Panc1 (cell line): ENCODE measurements at regions not wholly inside any gene's neighbourhood (a gene's known extent, or its start where the extent isn't known, plus 50 kb on each side); places are given as distances from the start of the nearest gene placed in this dataset.

ENCODE experiments used
- ATAC-seq: fragments of 200-7000 bp; cut with Tn5 transposase; 2 replicates; pipeline ENCODE4 v1.9.1; 2020; ENCODE audit warnings: mild to moderate bottlenecking, moderate library complexity
- BruUV-seq: library from RNA; stranded (reverse); fragments of 400-500 nt; replicated peaks from 2 replicates; lab custom pipeline; 2021; lab: Mats Ljungman, UMichigan
- CTCF ChIA-PET: fragments of 300-600 bp; sonication (Branson Sonifier 250); formaldehyde crosslinking; loops from one replicate; lab custom pipeline; 2022; ENCODE audit warnings: antibody characterized with exemption; lab: Charles Lee
- POLR2A ChIA-PET: fragments of 300-600 bp; sonication (Branson Sonifier 250); formaldehyde crosslinking; loops from one replicate; lab custom pipeline; 2022; ENCODE audit warnings: antibody characterized with exemption; lab: Charles Lee
- DNase-seq: peaks from one replicate; pipeline ENCODE4 v3.0.0-alpha.2; 2010; ENCODE audit warnings: low read depth, low spot score
- H3K27ac ChIP-seq: 2 replicates; pipeline ENCODE4 v1.5.1; 2011; ENCODE audit warnings: mild to moderate bottlenecking, low read length, inconsistent platforms
- H3K27me3 ChIP-seq: fragments of 200-500 bp; sonication (Bioruptor generic); 2 replicates; pipeline ENCODE4 v1.6.0; 2014; ENCODE audit warnings: low read length, inconsistent platforms; ENCODE audit not compliant: control insufficient read depth, insufficient read depth
- H3K36me3 ChIP-seq: fragments of 200-500 bp; sonication (Bioruptor generic); 2 replicates; pipeline ENCODE4 v1.5.1; 2014; ENCODE audit warnings: inconsistent platforms, mild to moderate bottlenecking, low read length, moderate library complexity; ENCODE audit not compliant: control insufficient read depth, insufficient read depth
- H3K4me1 ChIP-seq: 2 replicates; pipeline ENCODE4 v1.5.1; 2011; ENCODE audit warnings: inconsistent platforms, mild to moderate bottlenecking, low read length, moderate library complexity; ENCODE audit not compliant: control insufficient read depth, insufficient read depth
- H3K4me3 ChIP-seq, 2 experiments: 2 replicates each; pipeline ENCODE4 v1.5.1; 2011 to 2012; ENCODE audit warnings: low read depth in 2 of 2, low read length in 2 of 2, mild to moderate bottlenecking in 2 of 2, inconsistent platforms in 1 of 2, moderate library complexity in 1 of 2
- H3K9me3 ChIP-seq: fragments of 200-500 bp; sonication (Bioruptor generic); 2 replicates; pipeline ENCODE4 v1.5.1; 2014; ENCODE audit warnings: low read depth, mild to moderate bottlenecking, inconsistent platforms, low read length, moderate library complexity; ENCODE audit not compliant: control insufficient read depth, insufficient read depth
- POLR2AphosphoS5 ChIP-seq: IDR thresholded peaks from 2 replicates; pipeline ENCODE4 v1.6.1; 2012; ENCODE audit warnings: mild to moderate bottlenecking, low read depth, low read length, moderate library complexity
- SIN3A ChIP-seq: IDR thresholded peaks from 2 replicates; pipeline ENCODE4 v1.6.1; 2012; ENCODE audit warnings: low read depth, mild to moderate bottlenecking, low read length, moderate library complexity, borderline replicate concordance; ENCODE audit not compliant: insufficient read depth
- TCF7L2 ChIP-seq: IDR thresholded peaks from 2 replicates; pipeline ENCODE4 v1.6.1; 2011; ENCODE audit warnings: mild to moderate bottlenecking, low read depth, low read length, inconsistent platforms
- in situ Hi-C: cut with HindIII; loops from 2 replicates; pipeline ENCODE4 v1.10.0; 2016; ENCODE audit warnings: low sequenced_read_pairs, low pct_unique_long_range_greater_than_20kb
- intact Hi-C: fragments of 100-400 bp; cut with micrococcal nuclease; formaldehyde crosslinking; loops from one replicate; pipeline ENCODE4 v1.10.0; 2022; ENCODE audit not compliant: unreplicated experiment
- TF ChIP-seq, protein P1 (sequence below), 2 experiments: IDR thresholded peaks; 2 replicates each; pipeline ENCODE4 v1.6.1; 2011 to 2012; ENCODE audit warnings: low read depth in 2 of 2, control low read depth in 1 of 2, low read length in 1 of 2, mild to moderate bottlenecking in 1 of 2, moderate library complexity in 1 of 2; ENCODE audit not compliant: insufficient read depth in 1 of 2
- TF ChIP-seq, protein P2 (sequence below): fragments of 450-650 bp; IDR thresholded peaks from 2 replicates; pipeline ENCODE4 v1.5.1; 2017; ENCODE audit warnings: mild to moderate bottlenecking

DNA sequence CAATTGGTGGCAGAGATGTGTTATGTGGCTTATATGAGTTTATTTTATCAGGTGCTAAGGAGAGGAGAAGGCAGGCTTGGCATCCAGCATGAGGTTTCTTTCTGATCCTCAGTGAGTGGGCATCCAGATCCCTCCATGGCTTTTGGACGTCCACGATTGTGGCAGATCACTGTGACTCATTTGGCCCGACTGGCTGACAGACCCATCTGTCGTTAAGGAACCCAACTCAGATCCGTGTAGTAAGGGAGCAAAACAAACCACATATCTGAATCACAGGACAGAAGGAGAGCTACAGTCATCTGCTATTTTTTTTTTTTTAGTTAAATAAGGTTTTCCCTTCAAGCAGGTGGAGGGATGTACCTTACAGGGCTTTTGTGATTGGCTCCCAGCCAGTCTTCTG lies 197.0 kb upstream of the KCNH8 start:
- no peak for DNase-seq
- intact Hi-C loops (no loop called here), in situ Hi-C loops (no loop called here)
- H3K36me3 ChIP-seq = no peaks in the 10 kb centered on the region; the same call in 1 of the 2 replicates
- POLR2A ChIA-PET = no interaction called here
- H3K9me3 ChIP-seq = no peaks in the 10 kb centered on the region
- no peaks in the 10 kb centered on the region for H3K27me3 ChIP-seq
- no peaks in the 10 kb centered on the region for H3K4me1 ChIP-seq
- CTCF ChIA-PET = no interaction called here
- no peak overlapping the region for H3K27ac ChIP-seq
- BruUV-seq = no TSS peak
- ATAC-seq = no peak
- no peak overlapping the region for H3K4me3 ChIP-seq
- TF ChIP-seq, protein P1, sequence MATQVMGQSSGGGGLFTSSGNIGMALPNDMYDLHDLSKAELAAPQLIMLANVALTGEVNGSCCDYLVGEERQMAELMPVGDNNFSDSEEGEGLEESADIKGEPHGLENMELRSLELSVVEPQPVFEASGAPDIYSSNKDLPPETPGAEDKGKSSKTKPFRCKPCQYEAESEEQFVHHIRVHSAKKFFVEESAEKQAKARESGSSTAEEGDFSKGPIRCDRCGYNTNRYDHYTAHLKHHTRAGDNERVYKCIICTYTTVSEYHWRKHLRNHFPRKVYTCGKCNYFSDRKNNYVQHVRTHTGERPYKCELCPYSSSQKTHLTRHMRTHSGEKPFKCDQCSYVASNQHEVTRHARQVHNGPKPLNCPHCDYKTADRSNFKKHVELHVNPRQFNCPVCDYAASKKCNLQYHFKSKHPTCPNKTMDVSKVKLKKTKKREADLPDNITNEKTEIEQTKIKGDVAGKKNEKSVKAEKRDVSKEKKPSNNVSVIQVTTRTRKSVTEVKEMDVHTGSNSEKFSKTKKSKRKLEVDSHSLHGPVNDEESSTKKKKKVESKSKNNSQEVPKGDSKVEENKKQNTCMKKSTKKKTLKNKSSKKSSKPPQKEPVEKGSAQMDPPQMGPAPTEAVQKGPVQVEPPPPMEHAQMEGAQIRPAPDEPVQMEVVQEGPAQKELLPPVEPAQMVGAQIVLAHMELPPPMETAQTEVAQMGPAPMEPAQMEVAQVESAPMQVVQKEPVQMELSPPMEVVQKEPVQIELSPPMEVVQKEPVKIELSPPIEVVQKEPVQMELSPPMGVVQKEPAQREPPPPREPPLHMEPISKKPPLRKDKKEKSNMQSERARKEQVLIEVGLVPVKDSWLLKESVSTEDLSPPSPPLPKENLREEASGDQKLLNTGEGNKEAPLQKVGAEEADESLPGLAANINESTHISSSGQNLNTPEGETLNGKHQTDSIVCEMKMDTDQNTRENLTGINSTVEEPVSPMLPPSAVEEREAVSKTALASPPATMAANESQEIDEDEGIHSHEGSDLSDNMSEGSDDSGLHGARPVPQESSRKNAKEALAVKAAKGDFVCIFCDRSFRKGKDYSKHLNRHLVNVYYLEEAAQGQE (IDR thresholded peaks at IDR 0.05; ENCODE audit: insufficient read depth in 1 of 2, low read depth in 2 of 2, low read length in 1 of 2) = no peak
- TF ChIP-seq TCF7L2 (no peak), SIN3A (no peak), POLR2AphosphoS5 (no peak)
- TF ChIP-seq, protein P2, sequence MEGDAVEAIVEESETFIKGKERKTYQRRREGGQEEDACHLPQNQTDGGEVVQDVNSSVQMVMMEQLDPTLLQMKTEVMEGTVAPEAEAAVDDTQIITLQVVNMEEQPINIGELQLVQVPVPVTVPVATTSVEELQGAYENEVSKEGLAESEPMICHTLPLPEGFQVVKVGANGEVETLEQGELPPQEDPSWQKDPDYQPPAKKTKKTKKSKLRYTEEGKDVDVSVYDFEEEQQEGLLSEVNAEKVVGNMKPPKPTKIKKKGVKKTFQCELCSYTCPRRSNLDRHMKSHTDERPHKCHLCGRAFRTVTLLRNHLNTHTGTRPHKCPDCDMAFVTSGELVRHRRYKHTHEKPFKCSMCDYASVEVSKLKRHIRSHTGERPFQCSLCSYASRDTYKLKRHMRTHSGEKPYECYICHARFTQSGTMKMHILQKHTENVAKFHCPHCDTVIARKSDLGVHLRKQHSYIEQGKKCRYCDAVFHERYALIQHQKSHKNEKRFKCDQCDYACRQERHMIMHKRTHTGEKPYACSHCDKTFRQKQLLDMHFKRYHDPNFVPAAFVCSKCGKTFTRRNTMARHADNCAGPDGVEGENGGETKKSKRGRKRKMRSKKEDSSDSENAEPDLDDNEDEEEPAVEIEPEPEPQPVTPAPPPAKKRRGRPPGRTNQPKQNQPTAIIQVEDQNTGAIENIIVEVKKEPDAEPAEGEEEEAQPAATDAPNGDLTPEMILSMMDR = no peak

DNA sequence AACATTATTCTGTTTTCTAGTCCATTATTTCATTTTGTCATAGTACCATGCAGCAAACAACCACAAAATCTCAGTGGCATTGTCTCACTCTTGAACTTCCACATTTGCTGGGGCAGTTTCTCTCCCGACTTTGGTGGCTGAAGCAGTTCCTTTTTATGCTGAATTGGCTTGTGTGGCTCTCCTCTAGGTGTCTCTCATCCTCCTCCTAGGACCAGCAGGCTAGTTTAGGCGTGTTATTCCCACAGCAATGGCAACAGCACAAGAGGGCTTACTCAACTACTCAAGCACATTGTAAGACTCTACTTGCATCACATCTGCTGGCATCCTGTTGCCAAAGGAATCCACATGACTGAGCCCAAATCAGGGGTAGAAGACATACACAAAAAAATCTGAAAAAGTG lies 201.8 kb upstream of the KCNH8 start:
- Histone ChIP-seq H3K4me3 (no peak overlapping the region), H3K36me3 (no peaks in the 10 kb centered on the region; the same call in 1 of the 2 replicates), H3K27me3 (no peaks in the 10 kb centered on the region), H3K9me3 (no peaks in the 10 kb centered on the region), H3K4me1 (no peaks in the 10 kb centered on the region), H3K27ac (no peak overlapping the region)
- POLR2A ChIA-PET = no interaction called here
- BruUV-seq = no TSS peak
- in situ Hi-C loops (no loop called here), intact Hi-C loops (no loop called here)
- TF ChIP-seq, protein P2 = no peak; the same call in 1 of the 2 replicates
- TF ChIP-seq POLR2AphosphoS5 (no peak), SIN3A (no peak), TCF7L2 (no peak)
- TF ChIP-seq, protein P1 (IDR thresholded peaks at IDR 0.05; ENCODE audit: insufficient read depth in 1 of 2, low read depth in 2 of 2, low read length in 1 of 2) = no peak
- ATAC-seq (no peak), DNase-seq (no peak)
- CTCF ChIA-PET = no interaction called here
